ENCODE measurements at regions not wholly inside any gene's neighbourhood (a gene's known extent, or its start where the extent isn't known, plus 50 kb on each side); places are given as distances from the start of the nearest gene placed in this dataset.

DNA sequence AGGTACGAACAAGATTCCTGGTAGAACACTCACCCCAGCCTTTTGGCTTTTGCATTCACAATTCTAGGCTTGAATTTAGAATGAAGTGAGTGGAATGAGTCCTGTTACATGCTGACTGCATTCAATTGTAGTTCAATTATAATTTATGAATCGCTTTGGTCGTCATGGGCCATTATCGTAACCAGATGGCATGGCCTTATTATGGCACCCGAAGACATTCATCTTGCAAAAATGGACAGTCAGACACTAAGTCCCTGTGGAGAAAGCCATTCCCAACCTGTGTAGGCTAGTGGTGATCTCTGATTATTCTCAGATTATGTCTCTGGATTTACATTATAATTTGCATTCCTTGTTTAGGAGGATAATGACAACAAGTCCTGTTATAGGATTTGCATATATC lies 292.4 kb upstream of the NPSR1 start:
- Histone ChIP-seq H3K4me3 (ENCODE audit: low read length) (no peak overlapping the region), H3K4me1 (ENCODE audit: low read length) (no peaks in the 10 kb centered on the region), H3K27me3 (ENCODE audit: low read depth, low read length) (no peaks in the 10 kb centered on the region), H3K79me2 (ENCODE audit: low read length) (no peaks in the 10 kb centered on the region), H3K9ac (ENCODE audit: low read length) (no peak overlapping the region), H3K27ac (ENCODE audit: low read length) (no peak overlapping the region), H2AFZ (ENCODE audit: low read depth, low read length) (no peak overlapping the region), H3K36me3 (replicated peaks; ENCODE audit: low read depth, low read length) (no peaks in the 10 kb centered on the region), H3K9me3 (ENCODE audit: insufficient read depth, low read length) (no peaks in the 10 kb centered on the region), H4K20me1 (ENCODE audit: insufficient read depth, low read length) (no peaks in the 10 kb centered on the region), H3K4me2 (ENCODE audit: low read length) (no peak overlapping the region)
- TF ChIP-seq, protein P1, sequence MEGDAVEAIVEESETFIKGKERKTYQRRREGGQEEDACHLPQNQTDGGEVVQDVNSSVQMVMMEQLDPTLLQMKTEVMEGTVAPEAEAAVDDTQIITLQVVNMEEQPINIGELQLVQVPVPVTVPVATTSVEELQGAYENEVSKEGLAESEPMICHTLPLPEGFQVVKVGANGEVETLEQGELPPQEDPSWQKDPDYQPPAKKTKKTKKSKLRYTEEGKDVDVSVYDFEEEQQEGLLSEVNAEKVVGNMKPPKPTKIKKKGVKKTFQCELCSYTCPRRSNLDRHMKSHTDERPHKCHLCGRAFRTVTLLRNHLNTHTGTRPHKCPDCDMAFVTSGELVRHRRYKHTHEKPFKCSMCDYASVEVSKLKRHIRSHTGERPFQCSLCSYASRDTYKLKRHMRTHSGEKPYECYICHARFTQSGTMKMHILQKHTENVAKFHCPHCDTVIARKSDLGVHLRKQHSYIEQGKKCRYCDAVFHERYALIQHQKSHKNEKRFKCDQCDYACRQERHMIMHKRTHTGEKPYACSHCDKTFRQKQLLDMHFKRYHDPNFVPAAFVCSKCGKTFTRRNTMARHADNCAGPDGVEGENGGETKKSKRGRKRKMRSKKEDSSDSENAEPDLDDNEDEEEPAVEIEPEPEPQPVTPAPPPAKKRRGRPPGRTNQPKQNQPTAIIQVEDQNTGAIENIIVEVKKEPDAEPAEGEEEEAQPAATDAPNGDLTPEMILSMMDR (IDR thresholded peaks at IDR 0.05; ENCODE audit: low read depth, low read length) = no peak
- TF ChIP-seq EZH2phosphoT487 (IDR thresholded peaks at IDR 0.05; ENCODE audit: low read depth) = no peak

GRCh38 chr7:34371922-34372321 lies 286.1 kb upstream of the NPSR1 start:
- H3K27ac ChIP-seq (ENCODE audit: low read length) = no peak overlapping the region
- no peaks in the 10 kb centered on the region for H3K4me1 ChIP-seq (ENCODE audit: low read length)
- H3K9ac ChIP-seq (ENCODE audit: low read length) = no peak overlapping the region
- no peaks in the 10 kb centered on the region for H3K36me3 ChIP-seq (replicated peaks; ENCODE audit: low read depth, low read length)
- no peaks in the 10 kb centered on the region for H4K20me1 ChIP-seq (ENCODE audit: insufficient read depth, low read length)
- H2AFZ ChIP-seq (ENCODE audit: low read depth, low read length) = no peak overlapping the region
- no peaks in the 10 kb centered on the region for H3K27me3 ChIP-seq (ENCODE audit: low read depth, low read length)
- no peak overlapping the region for H3K4me3 ChIP-seq (ENCODE audit: low read length)
- H3K4me2 ChIP-seq (ENCODE audit: low read length) = no peak overlapping the region
- H3K79me2 ChIP-seq (ENCODE audit: low read length) = no peaks in the 10 kb centered on the region
- no peaks in the 10 kb centered on the region for H3K9me3 ChIP-seq (ENCODE audit: insufficient read depth, low read length)
- TF ChIP-seq, protein P1 (IDR thresholded peaks at IDR 0.05; ENCODE audit: low read depth, low read length) = no peak
- TF ChIP-seq EZH2phosphoT487 (IDR thresholded peaks at IDR 0.05; ENCODE audit: low read depth) = no peak

- TF ChIP-seq EZH2phosphoT487 (IDR thresholded peaks at IDR 0.05; ENCODE audit: low read depth) = no peak
- TF ChIP-seq, protein P1 (IDR thresholded peaks at IDR 0.05; ENCODE audit: low read depth, low read length) = no peak
- Histone ChIP-seq H3K27me3 (ENCODE audit: low read depth, low read length) (no peaks in the 10 kb centered on the region), H3K79me2 (ENCODE audit: low read length) (no peaks in the 10 kb centered on the region), H4K20me1 (ENCODE audit: insufficient read depth, low read length) (no peaks in the 10 kb centered on the region), H2AFZ (ENCODE audit: low read depth, low read length) (no peak overlapping the region), H3K9ac (ENCODE audit: low read length) (no peak overlapping the region), H3K27ac (ENCODE audit: low read length) (no peak overlapping the region), H3K4me2 (ENCODE audit: low read length) (no peak overlapping the region), H3K9me3 (ENCODE audit: insufficient read depth, low read length) (no peaks in the 10 kb centered on the region), H3K4me3 (ENCODE audit: low read length) (no peak overlapping the region), H3K4me1 (ENCODE audit: low read length) (no peaks in the 10 kb centered on the region), H3K36me3 (replicated peaks; ENCODE audit: low read depth, low read length) (no peaks in the 10 kb centered on the region)
Observed at GRCh38 chr7:34373940-34374339, 284.1 kb upstream of the NPSR1 start.

DNA sequence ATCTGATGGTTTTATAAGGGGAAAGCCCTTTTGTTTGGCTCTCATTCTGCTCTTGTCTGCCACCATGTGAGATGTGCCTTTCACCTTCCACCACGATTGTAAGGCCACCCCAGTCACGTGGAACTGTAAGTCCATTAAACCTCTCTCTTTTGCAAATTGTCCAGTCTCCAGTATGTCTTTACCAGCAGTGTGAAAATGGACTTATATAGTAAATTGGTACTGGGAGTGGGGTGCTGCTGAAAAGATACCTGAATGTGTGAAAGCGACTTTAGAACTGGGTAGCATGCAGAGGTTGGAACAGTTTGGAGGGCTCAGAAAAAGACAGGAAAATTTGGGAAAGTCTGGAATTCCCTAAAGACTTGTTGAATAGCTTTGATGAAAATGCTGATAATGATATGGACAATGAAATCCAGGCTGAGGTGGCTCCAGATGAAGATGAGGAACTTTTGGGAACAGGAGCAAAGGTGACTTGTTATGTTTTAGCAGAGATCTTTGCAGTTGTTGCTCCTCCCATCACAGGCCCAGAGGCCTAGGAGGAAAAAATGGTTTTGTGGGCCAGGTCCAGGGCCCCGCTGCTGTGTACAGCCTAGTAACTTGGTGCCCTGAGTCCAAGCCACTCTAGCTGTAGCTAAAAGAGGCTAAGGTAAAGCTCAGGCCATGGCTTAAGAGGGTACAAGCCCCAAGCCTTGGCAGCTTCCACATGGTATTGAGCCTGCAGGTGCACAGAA lies 275.7 kb upstream of the NPSR1 start:
- no peaks in the 10 kb centered on the region for H3K27me3 ChIP-seq (ENCODE audit: low read depth, low read length)
- no peaks in the 10 kb centered on the region for H4K20me1 ChIP-seq (ENCODE audit: insufficient read depth, low read length)
- no peak overlapping the region for H3K27ac ChIP-seq (ENCODE audit: low read length)
- no peaks in the 10 kb centered on the region for H3K9me3 ChIP-seq (ENCODE audit: insufficient read depth, low read length)
- TF ChIP-seq, protein P1 (IDR thresholded peaks at IDR 0.05; ENCODE audit: low read depth, low read length) = no peak
- TF ChIP-seq EZH2phosphoT487 (IDR thresholded peaks at IDR 0.05; ENCODE audit: low read depth) = no peak
- no peaks in the 10 kb centered on the region for H3K79me2 ChIP-seq (ENCODE audit: low read length)
- H3K4me3 ChIP-seq (ENCODE audit: low read length) = no peak overlapping the region
- no peaks in the 10 kb centered on the region for H3K4me1 ChIP-seq (ENCODE audit: low read length)
- H3K4me2 ChIP-seq (ENCODE audit: low read length) = no peak overlapping the region
- no peak overlapping the region for H3K9ac ChIP-seq (ENCODE audit: low read length)
- H3K36me3 ChIP-seq (replicated peaks; ENCODE audit: low read depth, low read length) = no peaks in the 10 kb centered on the region
- no peak overlapping the region for H2AFZ ChIP-seq (ENCODE audit: low read depth, low read length)
